B cell (primary cell): ENCODE measurements at regions not wholly inside any gene's neighbourhood (a gene's known extent, or its start where the extent isn't known, plus 50 kb on each side); places are given as distances from the start of the nearest gene placed in this dataset.

ENCODE experiments used
- EZH2 ChIP-seq: IDR thresholded peaks from 2 replicates; pipeline ENCODE4 v1.6.1; 2012; ENCODE audit warnings: borderline replicate concordance, low read depth, mild to moderate bottlenecking, moderate library complexity, low read length; ENCODE audit not compliant: insufficient read depth, poor library complexity, severe bottlenecking
- TF ChIP-seq, protein P1 (sequence below): fragments of 200-600 bp; IDR thresholded peaks from one replicate; pipeline ENCODE4 v1.8.0; 2022; ENCODE audit warnings: antibody characterized with exemption, mild to moderate bottlenecking

DNA sequence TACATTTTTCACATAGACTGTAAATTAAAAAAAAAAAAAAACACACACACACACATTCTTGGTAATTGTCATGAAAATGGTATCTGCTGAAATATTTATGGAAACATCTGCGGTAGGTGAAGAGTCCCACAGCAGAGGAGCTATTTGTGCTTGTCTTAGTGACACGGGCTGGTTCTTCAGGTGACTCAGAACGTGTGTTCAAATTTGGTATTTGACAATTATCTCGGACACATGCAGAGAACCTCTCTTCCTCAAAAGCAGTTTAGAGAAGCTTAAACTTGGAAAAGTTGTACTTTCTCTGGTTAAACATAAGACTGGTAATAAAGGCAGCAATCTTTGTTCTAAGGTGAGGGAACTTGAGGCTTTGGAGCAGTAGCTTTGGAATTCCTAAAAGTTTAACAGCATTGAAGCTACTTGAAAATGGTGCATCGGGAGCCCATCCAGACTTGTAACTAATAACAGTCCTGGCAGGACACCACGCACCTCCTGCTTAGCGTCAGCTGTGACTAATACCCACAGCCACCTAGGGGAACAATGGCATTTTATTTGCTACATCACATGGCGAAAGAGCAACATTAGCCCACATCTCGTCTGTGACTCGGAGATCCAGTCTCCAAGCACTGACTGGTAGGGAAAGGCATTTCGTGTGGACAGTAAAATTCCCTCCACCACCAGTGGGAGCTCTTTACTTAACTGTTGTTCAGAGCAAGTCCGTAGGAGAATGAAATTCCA is 1505.1 kb upstream of the SLC10A2 start:
- TF ChIP-seq, protein P1, sequence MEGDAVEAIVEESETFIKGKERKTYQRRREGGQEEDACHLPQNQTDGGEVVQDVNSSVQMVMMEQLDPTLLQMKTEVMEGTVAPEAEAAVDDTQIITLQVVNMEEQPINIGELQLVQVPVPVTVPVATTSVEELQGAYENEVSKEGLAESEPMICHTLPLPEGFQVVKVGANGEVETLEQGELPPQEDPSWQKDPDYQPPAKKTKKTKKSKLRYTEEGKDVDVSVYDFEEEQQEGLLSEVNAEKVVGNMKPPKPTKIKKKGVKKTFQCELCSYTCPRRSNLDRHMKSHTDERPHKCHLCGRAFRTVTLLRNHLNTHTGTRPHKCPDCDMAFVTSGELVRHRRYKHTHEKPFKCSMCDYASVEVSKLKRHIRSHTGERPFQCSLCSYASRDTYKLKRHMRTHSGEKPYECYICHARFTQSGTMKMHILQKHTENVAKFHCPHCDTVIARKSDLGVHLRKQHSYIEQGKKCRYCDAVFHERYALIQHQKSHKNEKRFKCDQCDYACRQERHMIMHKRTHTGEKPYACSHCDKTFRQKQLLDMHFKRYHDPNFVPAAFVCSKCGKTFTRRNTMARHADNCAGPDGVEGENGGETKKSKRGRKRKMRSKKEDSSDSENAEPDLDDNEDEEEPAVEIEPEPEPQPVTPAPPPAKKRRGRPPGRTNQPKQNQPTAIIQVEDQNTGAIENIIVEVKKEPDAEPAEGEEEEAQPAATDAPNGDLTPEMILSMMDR, result no peak
- no peak for TF ChIP-seq EZH2
